Mucosa of descending colon (tissue), 3 donors: ENCODE measurements at regions not wholly inside any gene's neighbourhood (a gene's known extent, or its start where the extent isn't known, plus 50 kb on each side); places are given as distances from the start of the nearest gene placed in this dataset.
A peak's percentile ranks its signal among the peaks of the same experiment; 100 is the strongest.

Experiments used
- ATAC-seq: fragments of 200-7000 bp; cut with Tn5 transposase; one replicate; pipeline ENCODE4 v1.9.1; 2020; ENCODE audit warnings: mild to moderate bottlenecking, moderate library complexity
- DNase-seq, 3 donors: peaks; one replicate each; pipeline ENCODE4 v3.0.0-alpha.2; 2020
- H3K36me3 ChIP-seq: fragments of 200-600 bp; one replicate; pipeline ENCODE4 v1.8.0; 2021; ENCODE audit warnings: low read depth, mild to moderate bottlenecking
- H3K4me1 ChIP-seq: fragments of 200-600 bp; one replicate; pipeline ENCODE4 v1.8.0; 2021; ENCODE audit warnings: low read depth, mild to moderate bottlenecking
- H3K4me3 ChIP-seq: fragments of 200-600 bp; one replicate; pipeline ENCODE4 v1.8.0; 2021; ENCODE audit warnings: mild to moderate bottlenecking
- H3K9me3 ChIP-seq: fragments of 200-600 bp; one replicate; pipeline ENCODE4 v1.8.0; 2021; ENCODE audit warnings: mild to moderate bottlenecking
- CTCF ChIP-seq: fragments of 200-600 bp; IDR thresholded peaks from one replicate; pipeline ENCODE4 v1.8.0; 2022; ENCODE audit warnings: antibody characterized with exemption, mild to moderate bottlenecking
- intact Hi-C, 2 donors: fragments of 100-400 bp; cut with DNase I in 1 of 2; cut with micrococcal nuclease in 1 of 2; formaldehyde crosslinking; loops; one replicate each; pipeline versions ENCODE4 v1.11.0 to v1.11.1; 2022; cut with DNase I, micrococcal nuclease
- donor health status: DM: no; HTN: no; CAD: no; lungs with moderate emphysema.
- donor health status: DM: no; HTN: no; CAD: no.
- donor health status: DM: no; HTN: yes; CAD: no.

- Histone ChIP-seq H3K4me1 (no peaks in the 10 kb centered on the region), H3K36me3 (no peaks in the 10 kb centered on the region), H3K4me3 (no peak overlapping the region), H3K9me3 (peaks cover 5% of the 10 kb centered on the region)
- ATAC-seq (no peak), DNase-seq (no peak)
- no peak for TF ChIP-seq CTCF
- intact Hi-C loops, result no loop called here
Measured at GRCh38 chr14:99050309-99050708, 221.7 kb downstream of the BCL11B start.

- Histone ChIP-seq H3K4me1 (no peaks in the 10 kb centered on the region), H3K9me3 (peaks cover 5% of the 10 kb centered on the region), H3K4me3 (no peak overlapping the region), H3K36me3 (no peaks in the 10 kb centered on the region)
- intact Hi-C loops, result no loop called here
- ATAC-seq, result no peak
- DNase-seq, result no peak
- TF ChIP-seq CTCF, result no peak
Measured at GRCh38 chr14:99052467-99052866, 219.5 kb downstream of the BCL11B start.

GRCh38 chr14:99055019-99055418 is 217.0 kb downstream of the BCL11B start:
- intact Hi-C loops, result no loop called here
- ATAC-seq (no peak), DNase-seq (no peak)
- H3K4me3 ChIP-seq, result no peak overlapping the region
- no peaks in the 10 kb centered on the region for H3K36me3 ChIP-seq
- H3K4me1 ChIP-seq, result no peaks in the 10 kb centered on the region
- TF ChIP-seq CTCF, result no peak
- peaks cover 5% of the 10 kb centered on the region for H3K9me3 ChIP-seq

GRCh38 chr14:99055816-99056215 is 216.2 kb downstream of the BCL11B start:
- ATAC-seq, result peak; percentile 72

GRCh38 chr14:99057576-99058083 is 214.4 kb downstream of the BCL11B start:
- DNase-seq (no peak), ATAC-seq (no peak)
- no peak for TF ChIP-seq CTCF

More at GRCh38 chr14:99055816-99056215, 216.2 kb downstream of the BCL11B start:
- H3K4me3 ChIP-seq, result no peak overlapping the region
- intact Hi-C loops, result no loop called here
- peaks cover 5% of the 10 kb centered on the region for H3K9me3 ChIP-seq
- no peaks in the 10 kb centered on the region for H3K4me1 ChIP-seq
- peak in 2 of 3 donors; percentile 25 to 34 for DNase-seq
- no peaks in the 10 kb centered on the region for H3K36me3 ChIP-seq
- no peak for TF ChIP-seq CTCF

GRCh38 chr14:99058542-99058941 is 213.5 kb downstream of the BCL11B start:
- intact Hi-C loops, result no loop called here
- no peak for DNase-seq
- H3K36me3 ChIP-seq, result no peaks in the 10 kb centered on the region
- no peaks in the 10 kb centered on the region for H3K4me1 ChIP-seq
- TF ChIP-seq CTCF, result no peak
- no peaks in the 10 kb centered on the region for H3K9me3 ChIP-seq
- no peak for ATAC-seq
- H3K4me3 ChIP-seq, result no peak overlapping the region

More at GRCh38 chr14:99057576-99058083, 214.4 kb downstream of the BCL11B start:
- Histone ChIP-seq H3K9me3 (no peaks in the 10 kb centered on the region), H3K36me3 (no peaks in the 10 kb centered on the region), H3K4me1 (no peaks in the 10 kb centered on the region), H3K4me3 (no peak overlapping the region)
- intact Hi-C loops, result no loop called here
